Neural progenitor cell (in vitro differentiated cells): ENCODE measurements at regions not wholly inside any gene's neighbourhood (a gene's known extent, or its start where the extent isn't known, plus 50 kb on each side); places are given as distances from the start of the nearest gene placed in this dataset.

Experiments used
- DNase-seq: peaks from one replicate; pipeline ENCODE4 v3.0.0-alpha.2; 2016; ENCODE audit warnings: low spot score
- H2AFZ ChIP-seq: fragments of 200-600 bp; sonication (generic); replicated peaks from 2 replicates; pipeline ENCODE4 v1.6.1; 2016; ENCODE audit warnings: antibody characterized with exemption
- H3F3A ChIP-seq: fragments of 200-600 bp; sonication (generic); 2 replicates; pipeline ENCODE4 v1.6.1; 2016; ENCODE audit warnings: antibody characterized with exemption, low read depth
- H3K27ac ChIP-seq: fragments of 200-600 bp; sonication (generic); 2 replicates; pipeline ENCODE4 v1.5.1; 2016; ENCODE audit warnings: mild to moderate bottlenecking
- H3K27me3 ChIP-seq: fragments of 200-600 bp; sonication (generic); 2 replicates; pipeline ENCODE4 v1.6.1; 2016; ENCODE audit warnings: mild to moderate bottlenecking, moderate library complexity
- H3K36me3 ChIP-seq: fragments of 200-600 bp; sonication (generic); 2 replicates; pipeline ENCODE4 v1.5.1; 2016
- H3K4me1 ChIP-seq: fragments of 200-600 bp; sonication (generic); 2 replicates; pipeline ENCODE4 v1.6.1; 2016; ENCODE audit warnings: mixed run types
- H3K4me2 ChIP-seq: fragments of 200-600 bp; sonication (generic); 2 replicates; pipeline ENCODE4 v1.6.1; 2016
- H3K4me3 ChIP-seq: fragments of 200-600 bp; sonication (generic); 2 replicates; pipeline ENCODE4 v1.5.1; 2016
- H3K79me2 ChIP-seq: fragments of 200-600 bp; sonication (generic); 2 replicates; pipeline ENCODE4 v1.6.1; 2016; ENCODE audit warnings: low read depth
- H3K9ac ChIP-seq: fragments of 200-600 bp; sonication (generic); 2 replicates; pipeline ENCODE4 v1.6.1; 2016
- H3K9me3 ChIP-seq: fragments of 200-600 bp; sonication (generic); 2 replicates; pipeline ENCODE4 v1.5.1; 2016; ENCODE audit warnings: low read depth
- H4K20me1 ChIP-seq: fragments of 200-600 bp; sonication (generic); 2 replicates; pipeline ENCODE4 v1.6.1; 2016; ENCODE audit warnings: low read depth
- H3K27ac Mint-ChIP-seq: 3 replicates; pipeline ENCODE4 v1.8.0; 2021; ENCODE audit warnings: mixed read lengths
- H3K27me3 Mint-ChIP-seq: 2 replicates; pipeline ENCODE4 v1.8.0; 2022; ENCODE audit warnings: low read depth, mild to moderate bottlenecking, inconsistent platforms, moderate library complexity, mixed read lengths; ENCODE audit not compliant: insufficient read depth
- H3K36me3 Mint-ChIP-seq: 3 replicates; pipeline ENCODE4 v1.8.0; 2021; ENCODE audit warnings: mixed read lengths
- H3K4me1 Mint-ChIP-seq: 3 replicates; pipeline ENCODE4 v1.8.0; 2021; ENCODE audit warnings: mixed read lengths
- H3K4me3 Mint-ChIP-seq: 3 replicates; pipeline ENCODE4 v1.8.0; 2021; ENCODE audit warnings: mild to moderate bottlenecking, moderate library complexity, mixed read lengths
- H3K9me3 Mint-ChIP-seq: 3 replicates; pipeline ENCODE4 v1.8.0; 2020; ENCODE audit warnings: mixed read lengths
- CTCF ChIP-seq: fragments of 200-600 bp; sonication (generic); IDR thresholded peaks from 2 replicates; pipeline ENCODE4 v1.5.1; 2017; ENCODE audit warnings: antibody characterized with exemption, mild to moderate bottlenecking
- EZH2 ChIP-seq: fragments of 200-600 bp; sonication (generic); IDR thresholded peaks from 2 replicates; pipeline ENCODE4 v1.6.1; 2017; ENCODE audit warnings: antibody characterized with exemption, mild to moderate bottlenecking, moderate library complexity
- EZH2phosphoT487 ChIP-seq: fragments of 200-600 bp; sonication (generic); IDR thresholded peaks from 2 replicates; pipeline ENCODE4 v1.6.1; 2017; ENCODE audit warnings: antibody characterized with exemption

GRCh38 chr6:40125680-40126394 lies 191.6 kb upstream of the MOCS1 start:
- Histone ChIP-seq H3K27me3 (no peaks in the 10 kb centered on the region), H3K4me2 (no peak overlapping the region), H3K4me3 (no peak overlapping the region), H4K20me1 (no peaks in the 10 kb centered on the region), H3K36me3 (no peaks in the 10 kb centered on the region), H3K79me2 (no peaks in the 10 kb centered on the region), H3K27ac (no peak overlapping the region), H3K9ac (no peak overlapping the region), H3K4me1 (no peaks in the 10 kb centered on the region), H3K9me3 (no peaks in the 10 kb centered on the region), H2AFZ (no peak overlapping the region), H3F3A (no peaks in the 10 kb centered on the region)
- Mint-ChIP-seq H3K27ac (no peak overlapping the region), H3K4me3 (no peak overlapping the region), H3K9me3 (peaks cover 3% of the 10 kb centered on the region), H3K36me3 (no peaks in the 10 kb centered on the region), H3K27me3 (peaks cover 9% of the 10 kb centered on the region), H3K4me1 (no peaks in the 10 kb centered on the region)
- no peak for DNase-seq
- TF ChIP-seq EZH2 (no peak), CTCF (no peak), EZH2phosphoT487 (no peak)

- Histone ChIP-seq H3K9me3 (no peaks in the 10 kb centered on the region), H4K20me1 (no peaks in the 10 kb centered on the region), H3K36me3 (no peaks in the 10 kb centered on the region), H3K9ac (no peak overlapping the region), H3K27me3 (no peaks in the 10 kb centered on the region), H3F3A (no peaks in the 10 kb centered on the region), H3K79me2 (no peaks in the 10 kb centered on the region), H3K4me1 (no peaks in the 10 kb centered on the region), H3K27ac (no peak overlapping the region), H3K4me3 (no peak overlapping the region), H3K4me2 (no peak overlapping the region), H2AFZ (no peak overlapping the region)
- H3K4me3 Mint-ChIP-seq: no peak overlapping the region
- no peaks in the 10 kb centered on the region for H3K4me1 Mint-ChIP-seq
- no peak for TF ChIP-seq CTCF
- no peak for TF ChIP-seq EZH2
- TF ChIP-seq EZH2phosphoT487: no peak
- no peaks in the 10 kb centered on the region for H3K36me3 Mint-ChIP-seq
- no peak overlapping the region for H3K27ac Mint-ChIP-seq
- no peak for DNase-seq
- H3K9me3 Mint-ChIP-seq: no peaks in the 10 kb centered on the region
- peaks cover 9% of the 10 kb centered on the region for H3K27me3 Mint-ChIP-seq
Observed at GRCh38 chr6:40124924-40125323, 190.7 kb upstream of the MOCS1 start.

- no peaks in the 10 kb centered on the region for H3K9me3 ChIP-seq
- no peaks in the 10 kb centered on the region for H3K27me3 ChIP-seq
- Mint-ChIP-seq H3K36me3 (no peaks in the 10 kb centered on the region), H3K4me3 (no peak overlapping the region), H3K9me3 (no peaks in the 10 kb centered on the region), H3K27ac (no peak overlapping the region), H3K27me3 (peaks cover 8% of the 10 kb centered on the region), H3K4me1 (no peaks in the 10 kb centered on the region)
- H4K20me1 ChIP-seq: no peaks in the 10 kb centered on the region
- no peak overlapping the region for H2AFZ ChIP-seq
- H3K4me2 ChIP-seq: no peak overlapping the region
- no peaks in the 10 kb centered on the region for H3F3A ChIP-seq
- H3K4me3 ChIP-seq: no peak overlapping the region
- DNase-seq: no peak
- no peaks in the 10 kb centered on the region for H3K36me3 ChIP-seq
- H3K27ac ChIP-seq: no peak overlapping the region
- no peak for TF ChIP-seq CTCF
- TF ChIP-seq EZH2: no peak
- TF ChIP-seq EZH2phosphoT487: no peak
- no peaks in the 10 kb centered on the region for H3K4me1 ChIP-seq
- no peaks in the 10 kb centered on the region for H3K79me2 ChIP-seq
- no peak overlapping the region for H3K9ac ChIP-seq
Observed at GRCh38 chr6:40116832-40117231, 182.6 kb upstream of the MOCS1 start.
